ENCODE measurements at regions not wholly inside any gene's neighbourhood (a gene's known extent, or its start where the extent isn't known, plus 50 kb on each side); places are given as distances from the start of the nearest gene placed in this dataset.

DNA sequence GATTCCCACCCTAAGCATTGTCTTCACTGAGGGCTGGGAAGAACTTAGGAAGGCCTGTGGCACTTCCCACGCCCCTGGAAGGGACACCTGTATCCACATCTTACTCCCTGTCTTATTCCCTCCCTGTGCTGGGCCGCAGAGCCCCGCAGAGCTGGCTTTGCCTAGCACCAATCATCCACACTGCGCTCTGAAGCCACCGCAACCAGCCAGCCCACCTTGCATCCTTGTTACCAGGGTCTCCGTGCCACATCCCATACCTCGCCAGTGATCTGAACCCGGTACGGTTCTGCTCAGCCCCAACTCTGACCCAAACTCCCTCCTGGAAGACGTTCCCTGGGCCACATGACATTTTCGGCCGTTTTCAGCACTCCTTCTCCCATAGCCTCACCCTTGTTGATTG is 101.4 kb upstream of the PITRM1 start:
- H3K36me3 ChIP-seq = no peaks in the 10 kb centered on the region
- DNase-seq (ENCODE audit: low spot score in 2 of 2) = no peak
- no peak overlapping the region for H3K27ac ChIP-seq
- no peak overlapping the region for H3K4me3 ChIP-seq
- peaks cover 0 to 12% (median 0%) of the 10 kb centered on the region in 4 donors for H3K4me1 ChIP-seq
- no peak for TF ChIP-seq POLR2A (IDR thresholded peaks at IDR 0.05)
- TF ChIP-seq EP300 (IDR thresholded peaks at IDR 0.05) = no peak
- TF ChIP-seq, protein P1, sequence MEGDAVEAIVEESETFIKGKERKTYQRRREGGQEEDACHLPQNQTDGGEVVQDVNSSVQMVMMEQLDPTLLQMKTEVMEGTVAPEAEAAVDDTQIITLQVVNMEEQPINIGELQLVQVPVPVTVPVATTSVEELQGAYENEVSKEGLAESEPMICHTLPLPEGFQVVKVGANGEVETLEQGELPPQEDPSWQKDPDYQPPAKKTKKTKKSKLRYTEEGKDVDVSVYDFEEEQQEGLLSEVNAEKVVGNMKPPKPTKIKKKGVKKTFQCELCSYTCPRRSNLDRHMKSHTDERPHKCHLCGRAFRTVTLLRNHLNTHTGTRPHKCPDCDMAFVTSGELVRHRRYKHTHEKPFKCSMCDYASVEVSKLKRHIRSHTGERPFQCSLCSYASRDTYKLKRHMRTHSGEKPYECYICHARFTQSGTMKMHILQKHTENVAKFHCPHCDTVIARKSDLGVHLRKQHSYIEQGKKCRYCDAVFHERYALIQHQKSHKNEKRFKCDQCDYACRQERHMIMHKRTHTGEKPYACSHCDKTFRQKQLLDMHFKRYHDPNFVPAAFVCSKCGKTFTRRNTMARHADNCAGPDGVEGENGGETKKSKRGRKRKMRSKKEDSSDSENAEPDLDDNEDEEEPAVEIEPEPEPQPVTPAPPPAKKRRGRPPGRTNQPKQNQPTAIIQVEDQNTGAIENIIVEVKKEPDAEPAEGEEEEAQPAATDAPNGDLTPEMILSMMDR (IDR thresholded peaks at IDR 0.05) = no peak
- 93 to 94% methylated on average over 12 of the region's 12 CpGs for WGBS, 2 donors
- no peaks in the 10 kb centered on the region for H3K27me3 ChIP-seq
- H3K9me3 ChIP-seq = peaks cover 0 to 3% (median 0%) of the 10 kb centered on the region in 4 donors

DNA sequence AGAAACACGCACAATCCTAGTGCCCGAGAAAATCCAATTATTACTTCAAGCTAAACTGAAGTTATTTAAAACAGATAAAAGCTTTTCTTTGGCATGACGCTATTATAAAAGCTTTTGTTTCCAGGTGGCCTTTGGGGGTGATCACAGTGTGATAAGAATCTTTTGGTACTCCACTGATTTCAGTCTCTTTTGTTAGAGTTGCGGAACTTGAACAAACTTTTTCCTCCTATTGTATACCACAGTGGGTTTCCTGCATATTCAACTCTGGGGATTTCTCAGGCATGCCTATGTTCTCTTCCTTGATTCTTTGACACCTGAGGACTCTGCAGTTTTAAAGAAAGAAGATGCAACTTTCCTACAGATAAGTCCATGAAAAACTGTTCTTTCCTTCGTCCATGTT is 99.7 kb upstream of the PITRM1 start:
- H3K36me3 ChIP-seq = no peaks in the 10 kb centered on the region
- H3K9me3 ChIP-seq = peaks cover 0 to 3% (median 0%) of the 10 kb centered on the region in 4 donors
- WGBS, 2 donors = 82 to 92% methylated on average over 5 of the region's 5 CpGs
- DNase-seq (ENCODE audit: low spot score in 2 of 2) = no peak
- no peak overlapping the region for H3K27ac ChIP-seq
- H3K4me1 ChIP-seq = peaks cover 0 to 12% (median 0%) of the 10 kb centered on the region in 4 donors
- H3K27me3 ChIP-seq = no peaks in the 10 kb centered on the region
- H3K4me3 ChIP-seq = no peak overlapping the region
- TF ChIP-seq EP300 (IDR thresholded peaks at IDR 0.05) = no peak
- TF ChIP-seq, protein P1 (IDR thresholded peaks at IDR 0.05) = no peak
- no peak for TF ChIP-seq POLR2A (IDR thresholded peaks at IDR 0.05)

DNA sequence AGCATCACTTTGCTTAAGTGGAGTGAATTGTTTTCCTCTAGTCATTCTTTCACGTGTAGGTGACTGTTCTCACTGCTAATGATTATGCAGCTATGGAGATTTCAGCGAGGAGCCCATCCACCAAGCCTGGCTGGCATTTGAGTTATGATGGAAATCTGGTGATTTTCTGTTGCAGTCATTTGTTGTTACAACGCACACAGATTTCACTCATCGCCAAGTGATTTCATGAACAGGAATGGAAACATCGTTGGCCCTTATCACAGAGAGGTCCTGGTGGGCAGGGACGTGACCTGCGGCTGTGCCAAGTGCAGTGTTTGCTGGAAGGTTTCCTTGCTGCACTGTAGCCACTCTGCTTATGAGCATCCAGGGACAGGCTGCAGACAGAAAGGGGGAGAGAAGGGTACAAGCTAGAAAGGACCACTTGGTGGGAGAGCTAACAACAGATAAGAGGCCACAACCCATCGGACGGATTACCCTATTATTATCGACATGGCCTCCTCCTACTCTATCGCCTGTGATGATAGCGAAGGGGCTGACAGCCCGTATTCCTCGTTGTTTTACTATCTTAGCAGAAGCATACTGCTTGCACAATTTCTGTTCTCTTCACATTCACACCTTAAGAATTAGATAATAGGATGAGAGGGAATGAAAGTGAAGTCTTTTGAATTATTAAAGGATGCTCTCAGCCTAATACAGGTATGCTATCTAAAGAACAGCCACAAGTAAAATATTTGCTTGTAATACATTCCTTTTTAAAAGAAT is 99.0 kb upstream of the PITRM1 start:
- H3K27me3 ChIP-seq = no peaks in the 10 kb centered on the region
- H3K27ac ChIP-seq = no peak overlapping the region
- TF ChIP-seq, protein P1 (IDR thresholded peaks at IDR 0.05) = no peak
- TF ChIP-seq EP300 (IDR thresholded peaks at IDR 0.05) = no peak
- no peak for TF ChIP-seq POLR2A (IDR thresholded peaks at IDR 0.05)
- H3K4me1 ChIP-seq = peaks cover 0 to 12% (median 0%) of the 10 kb centered on the region in 4 donors
- H3K36me3 ChIP-seq = no peaks in the 10 kb centered on the region
- 78 to 83% methylated on average over 14 of the region's 14 CpGs for WGBS, 2 donors
- peaks cover 0 to 3% (median 0%) of the 10 kb centered on the region in 4 donors for H3K9me3 ChIP-seq
- H3K4me3 ChIP-seq = no peak overlapping the region
- DNase-seq (ENCODE audit: low spot score in 2 of 2) = no peak

DNA sequence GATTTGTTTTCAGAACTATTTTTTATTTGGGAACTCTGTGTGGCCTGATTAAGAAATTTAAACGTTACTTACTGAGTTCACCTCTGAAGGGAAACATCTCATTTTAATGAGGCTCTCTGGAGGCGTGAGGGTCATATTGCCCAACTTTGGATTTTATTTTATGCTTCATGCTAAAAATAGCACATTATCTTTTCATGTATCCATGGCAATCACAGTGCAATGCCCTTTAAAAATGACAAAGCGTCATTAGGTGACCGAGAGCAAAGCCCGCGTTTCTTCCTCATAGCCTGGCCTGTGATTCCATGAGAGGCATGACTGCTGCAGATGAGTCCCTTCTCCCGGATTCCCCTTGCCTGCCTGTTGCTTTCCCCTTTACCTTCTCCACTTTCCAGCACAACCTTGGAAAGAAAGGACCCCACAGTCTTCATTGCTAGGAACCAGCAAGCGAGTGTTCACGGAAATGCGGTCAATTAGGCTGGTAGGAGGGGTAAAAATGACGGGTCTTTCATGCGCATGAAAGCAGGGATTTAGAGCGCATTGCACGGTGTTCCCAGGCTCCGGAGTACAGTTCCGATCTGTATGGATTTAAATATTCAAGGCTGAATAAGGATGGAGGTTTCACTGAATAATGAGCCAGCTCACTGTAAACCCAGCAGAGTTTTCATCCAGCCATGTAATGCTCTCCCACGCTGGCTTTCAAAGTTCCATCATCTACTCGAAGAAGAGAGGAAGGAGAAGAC is 98.2 kb upstream of the PITRM1 start:
- Histone ChIP-seq H3K27me3 (no peaks in the 10 kb centered on the region), H3K36me3 (no peaks in the 10 kb centered on the region), H3K4me1 (peaks cover 0 to 12% (median 0%) of the 10 kb centered on the region in 4 donors), H3K4me3 (no peak overlapping the region), H3K27ac (no peak overlapping the region), H3K9me3 (peaks cover 0 to 3% (median 0%) of the 10 kb centered on the region in 4 donors)
- TF ChIP-seq EP300 (IDR thresholded peaks at IDR 0.05) (no peak), POLR2A (IDR thresholded peaks at IDR 0.05) (no peak)
- TF ChIP-seq, protein P1 (IDR thresholded peaks at IDR 0.05) = no peak
- 66 to 72% methylated on average over 18 of the region's 18 CpGs for WGBS, 2 donors
- no peak for DNase-seq (ENCODE audit: low spot score in 2 of 2)

DNA sequence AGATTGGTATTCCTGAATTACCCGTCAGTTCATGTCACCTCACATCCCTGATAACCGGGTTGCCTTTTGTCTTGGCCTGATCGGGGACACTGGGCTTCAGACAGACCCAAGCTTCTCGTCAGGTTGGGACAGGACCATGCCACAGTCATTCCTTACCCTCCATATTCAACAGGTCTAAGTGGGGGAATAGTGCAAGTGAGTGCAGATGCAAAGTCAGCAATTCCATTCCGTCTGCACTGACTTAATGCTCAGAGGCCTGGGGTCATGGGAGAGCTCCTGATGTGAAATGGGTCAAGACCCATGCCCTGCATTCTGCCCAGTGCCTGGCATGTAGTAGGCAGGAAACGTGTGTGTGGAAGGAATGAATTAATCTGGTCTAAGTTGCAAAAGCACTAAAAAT is 95.4 kb upstream of the PITRM1 start:
- TF ChIP-seq, protein P1 (IDR thresholded peaks at IDR 0.05) = no peak
- TF ChIP-seq POLR2A (IDR thresholded peaks at IDR 0.05) (no peak), EP300 (IDR thresholded peaks at IDR 0.05) (no peak)
- Histone ChIP-seq H3K27ac (no peak overlapping the region), H3K27me3 (no peaks in the 10 kb centered on the region), H3K4me1 (peaks cover 0 to 22% (median 0%) of the 10 kb centered on the region in 4 donors), H3K9me3 (no peaks in the 10 kb centered on the region), H3K4me3 (no peak overlapping the region), H3K36me3 (no peaks in the 10 kb centered on the region)
- WGBS, 2 donors = 86 to 87% methylated on average over 6 of the region's 6 CpGs
- DNase-seq (ENCODE audit: low spot score in 2 of 2) = no peak
